Uterus (tissue), 3 donors: ENCODE measurements at regions not wholly inside any gene's neighbourhood (a gene's known extent, or its start where the extent isn't known, plus 50 kb on each side); places are given as distances from the start of the nearest gene placed in this dataset.

Experiments
- DNase-seq, 2 donors: peaks; one replicate each; pipeline ENCODE4 v3.0.0-alpha.2; 2019 to 2020
- H3K27ac ChIP-seq, 2 donors: fragments of 200-600 bp; sonication (generic); 1 replicate in 1 of 2; 2 replicates in 1 of 2; pipeline ENCODE4 v1.5.1; 2016 to 2018
- H3K27me3 ChIP-seq, 2 donors: fragments of 200-600 bp; sonication (generic); one replicate each; pipeline ENCODE4 v1.5.1; 2018 to 2019; ENCODE audit warnings: control low read depth in 1 of 2
- H3K36me3 ChIP-seq, 2 donors: fragments of 200-600 bp; sonication (generic); one replicate each; pipeline ENCODE4 v1.5.1; 2019; ENCODE audit warnings: control low read depth in 1 of 2
- H3K4me1 ChIP-seq, 2 donors: fragments of 200-600 bp; sonication (generic); one replicate each; pipeline ENCODE4 v1.5.1; 2018 to 2019; ENCODE audit warnings: control low read depth in 1 of 2
- H3K4me3 ChIP-seq, 2 donors: fragments of 200-600 bp; sonication (generic); 1 replicate in 1 of 2; 2 replicates in 1 of 2; pipeline ENCODE4 v1.5.1; 2018 to 2019; ENCODE audit warnings: mild to moderate bottlenecking in 1 of 2
- H3K9me3 ChIP-seq, 2 donors: fragments of 200-600 bp; sonication (generic); one replicate each; pipeline ENCODE4 v1.5.1; 2019; ENCODE audit warnings: control low read depth in 1 of 2
- CTCF ChIP-seq, 4 experiments: fragments of 200-600 bp in 2 of 4; fragments of 450-650 bp in 2 of 4; sonication (generic) in 2 of 4; IDR thresholded peaks; one replicate each; pipeline ENCODE4 v1.5.1; 2016 to 2019; ENCODE audit warnings: antibody characterized with exemption in 4 of 4, mild to moderate bottlenecking in 2 of 4, moderate library complexity in 1 of 4
- POLR2A ChIP-seq, 2 donors: fragments of 450-650 bp; IDR thresholded peaks; one replicate each; pipeline ENCODE4 v1.6.1; 2016; ENCODE audit warnings: antibody characterized with exemption in 2 of 2, mild to moderate bottlenecking in 1 of 2, moderate library complexity in 1 of 2
- intact Hi-C: fragments of 100-400 bp; cut with DNase I; formaldehyde crosslinking; loops from one replicate; pipeline ENCODE4 v1.15.1; 2023; ENCODE audit warnings: low total_unique reads
- donor health status: DM: yes; HTN: yes; CAD: no.

- no peaks in the 10 kb centered on the region for H3K27me3 ChIP-seq
- H3K4me3 ChIP-seq: no peak overlapping the region
- H3K9me3 ChIP-seq: no peaks in the 10 kb centered on the region
- TF ChIP-seq CTCF (IDR thresholded peaks at IDR 0.05) (no peak), POLR2A (IDR thresholded peaks at IDR 0.05) (no peak)
- intact Hi-C loops: no loop called here
- no peaks in the 10 kb centered on the region for H3K36me3 ChIP-seq
- H3K27ac ChIP-seq: no peak overlapping the region
- DNase-seq: no peak
- H3K4me1 ChIP-seq: no peaks in the 10 kb centered on the region
These were observed 187.0 kb downstream of the CYRIA start for GRCh38 chr2:16478434-16479210.

- H3K4me1 ChIP-seq: no peaks in the 10 kb centered on the region
- no peak for TF ChIP-seq CTCF (IDR thresholded peaks at IDR 0.05)
- TF ChIP-seq POLR2A (IDR thresholded peaks at IDR 0.05): no peak
- H3K9me3 ChIP-seq: no peaks in the 10 kb centered on the region
- H3K4me3 ChIP-seq: no peak overlapping the region
- H3K36me3 ChIP-seq: no peaks in the 10 kb centered on the region
- H3K27me3 ChIP-seq: no peaks in the 10 kb centered on the region
- intact Hi-C loops: no loop called here
- DNase-seq: no peak
- no peak overlapping the region for H3K27ac ChIP-seq
These were observed 188.0 kb downstream of the CYRIA start for GRCh38 chr2:16477648-16478047.

- H3K4me3 ChIP-seq: no peak overlapping the region
- H3K36me3 ChIP-seq: no peaks in the 10 kb centered on the region
- no peak overlapping the region for H3K27ac ChIP-seq
- intact Hi-C loops: no loop called here
- no peaks in the 10 kb centered on the region for H3K4me1 ChIP-seq
- no peak for DNase-seq
- TF ChIP-seq CTCF (IDR thresholded peaks at IDR 0.05) (no peak), POLR2A (IDR thresholded peaks at IDR 0.05) (no peak)
- no peaks in the 10 kb centered on the region for H3K9me3 ChIP-seq
- no peaks in the 10 kb centered on the region for H3K27me3 ChIP-seq
These were observed 188.8 kb downstream of the CYRIA start for GRCh38 chr2:16476866-16477265.

GRCh38 chr2:16475986-16476567 lies 189.6 kb downstream of the CYRIA start:
- intact Hi-C loops: no loop called here
- DNase-seq: no peak
- Histone ChIP-seq H3K4me3 (no peak overlapping the region), H3K27me3 (no peaks in the 10 kb centered on the region), H3K36me3 (no peaks in the 10 kb centered on the region), H3K4me1 (no peaks in the 10 kb centered on the region), H3K27ac (no peak overlapping the region), H3K9me3 (no peaks in the 10 kb centered on the region)
- TF ChIP-seq POLR2A (IDR thresholded peaks at IDR 0.05): no peak
- TF ChIP-seq CTCF (IDR thresholded peaks at IDR 0.05): no peak

GRCh38 chr2:16475586-16475985 lies 190.0 kb downstream of the CYRIA start:
- DNase-seq: no peak
- intact Hi-C loops: no loop called here
- TF ChIP-seq POLR2A (IDR thresholded peaks at IDR 0.05) (no peak), CTCF (IDR thresholded peaks at IDR 0.05) (no peak)
- no peak overlapping the region for H3K27ac ChIP-seq
- H3K4me1 ChIP-seq: no peaks in the 10 kb centered on the region
- no peaks in the 10 kb centered on the region for H3K27me3 ChIP-seq
- no peaks in the 10 kb centered on the region for H3K9me3 ChIP-seq
- no peaks in the 10 kb centered on the region for H3K36me3 ChIP-seq
- no peak overlapping the region for H3K4me3 ChIP-seq
